ENCODE measurements at regions not wholly inside any gene's neighbourhood (a gene's known extent, or its start where the extent isn't known, plus 50 kb on each side); places are given as distances from the start of the nearest gene placed in this dataset.

GRCh38 chr12:91968777-91969171, 176.9 kb downstream of the BTG1 start:
- TF ChIP-seq GATA3 (IDR thresholded peaks at IDR 0.05; ENCODE audit: low read depth, low read length) (no peak), GATA2 (IDR thresholded peaks at IDR 0.05; ENCODE audit: low read depth, low read length) (no peak)

- TF ChIP-seq GATA2 (IDR thresholded peaks at IDR 0.05; ENCODE audit: low read depth, low read length) (no peak), GATA3 (IDR thresholded peaks at IDR 0.05; ENCODE audit: low read depth, low read length) (no peak)
These were observed 177.4 kb downstream of the BTG1 start for GRCh38 chr12:91968076-91968776.

- no peak for TF ChIP-seq GATA2 (IDR thresholded peaks at IDR 0.05; ENCODE audit: low read depth, low read length)
- no peak for TF ChIP-seq GATA3 (IDR thresholded peaks at IDR 0.05; ENCODE audit: low read depth, low read length)
These were observed 178.1 kb downstream of the BTG1 start for GRCh38 chr12:91967590-91967989.

GRCh38 chr12:91965781-91966180, 179.9 kb downstream of the BTG1 start:
- TF ChIP-seq GATA2 (IDR thresholded peaks at IDR 0.05; ENCODE audit: low read depth, low read length) (no peak), GATA3 (IDR thresholded peaks at IDR 0.05; ENCODE audit: low read depth, low read length) (no peak)

- TF ChIP-seq GATA3 (IDR thresholded peaks at IDR 0.05; ENCODE audit: low read depth, low read length) (no peak), GATA2 (IDR thresholded peaks at IDR 0.05; ENCODE audit: low read depth, low read length) (no peak)
These were observed 181.1 kb downstream of the BTG1 start for GRCh38 chr12:91964501-91964900.

GRCh38 chr12:91959220-91959619, 186.4 kb downstream of the BTG1 start:
- TF ChIP-seq GATA3 (IDR thresholded peaks at IDR 0.05; ENCODE audit: low read depth, low read length) (no peak), GATA2 (IDR thresholded peaks at IDR 0.05; ENCODE audit: low read depth, low read length) (no peak)

GRCh38 chr12:91958816-91959215, 186.8 kb downstream of the BTG1 start:
- no peak for TF ChIP-seq GATA3 (IDR thresholded peaks at IDR 0.05; ENCODE audit: low read depth, low read length)
- no peak for TF ChIP-seq GATA2 (IDR thresholded peaks at IDR 0.05; ENCODE audit: low read depth, low read length)

GRCh38 chr12:91954747-91955146, 190.9 kb downstream of the BTG1 start:
- no peak for TF ChIP-seq GATA3 (IDR thresholded peaks at IDR 0.05; ENCODE audit: low read depth, low read length)
- no peak for TF ChIP-seq GATA2 (IDR thresholded peaks at IDR 0.05; ENCODE audit: low read depth, low read length)

- no peak for TF ChIP-seq GATA2 (IDR thresholded peaks at IDR 0.05; ENCODE audit: low read depth, low read length)
- no peak for TF ChIP-seq GATA3 (IDR thresholded peaks at IDR 0.05; ENCODE audit: low read depth, low read length)
These were observed 191.3 kb downstream of the BTG1 start for GRCh38 chr12:91954326-91954725.

- TF ChIP-seq GATA3 (IDR thresholded peaks at IDR 0.05; ENCODE audit: low read depth, low read length) (no peak), GATA2 (IDR thresholded peaks at IDR 0.05; ENCODE audit: low read depth, low read length) (no peak)
These were observed 192.7 kb downstream of the BTG1 start for GRCh38 chr12:91952916-91953315.

- TF ChIP-seq GATA2 (IDR thresholded peaks at IDR 0.05; ENCODE audit: low read depth, low read length) (no peak), GATA3 (IDR thresholded peaks at IDR 0.05; ENCODE audit: low read depth, low read length) (no peak)
These were observed 194.1 kb downstream of the BTG1 start for GRCh38 chr12:91951571-91951970.

GRCh38 chr12:91948504-91948903, 197.1 kb downstream of the BTG1 start:
- TF ChIP-seq GATA3 (IDR thresholded peaks at IDR 0.05; ENCODE audit: low read depth, low read length) (no peak), GATA2 (IDR thresholded peaks at IDR 0.05; ENCODE audit: low read depth, low read length) (no peak)

- no peak for TF ChIP-seq GATA3 (IDR thresholded peaks at IDR 0.05; ENCODE audit: low read depth, low read length)
- no peak for TF ChIP-seq GATA2 (IDR thresholded peaks at IDR 0.05; ENCODE audit: low read depth, low read length)
These were observed 198.2 kb downstream of the BTG1 start for GRCh38 chr12:91947459-91947858.

GRCh38 chr12:91944637-91945036, 201.0 kb downstream of the BTG1 start:
- TF ChIP-seq GATA2 (IDR thresholded peaks at IDR 0.05; ENCODE audit: low read depth, low read length) (no peak), GATA3 (IDR thresholded peaks at IDR 0.05; ENCODE audit: low read depth, low read length) (no peak)

GRCh38 chr12:91940826-91941570, 204.6 kb downstream of the BTG1 start:
- TF ChIP-seq GATA2 (IDR thresholded peaks at IDR 0.05; ENCODE audit: low read depth, low read length), result no peak
- no peak for TF ChIP-seq GATA3 (IDR thresholded peaks at IDR 0.05; ENCODE audit: low read depth, low read length)
